Mesothelial cell of epicardium (in vitro differentiated cells): ENCODE measurements at regions not wholly inside any gene's neighbourhood (a gene's known extent, or its start where the extent isn't known, plus 50 kb on each side); places are given as distances from the start of the nearest gene placed in this dataset.

Source experiments
- DNase-seq, 2 experiments: peaks; one replicate each; pipeline ENCODE4 v3.0.0; 2021; ENCODE audit warnings: low spot score in 2 of 2; ENCODE audit not compliant: unreplicated experiment in 2 of 2
- H3K27ac Mint-ChIP-seq: 2 replicates; pipeline ENCODE4 v1.8.0; 2021; ENCODE audit warnings: mixed read lengths
- H3K27me3 Mint-ChIP-seq: 2 replicates; pipeline ENCODE4 v1.8.0; 2021; ENCODE audit warnings: low read depth, mixed read lengths
- H3K36me3 Mint-ChIP-seq: 2 replicates; pipeline ENCODE4 v1.8.0; 2021; ENCODE audit warnings: mixed read lengths
- H3K4me1 Mint-ChIP-seq: 2 replicates; pipeline ENCODE4 v1.8.0; 2021; ENCODE audit warnings: mixed read lengths
- H3K4me3 Mint-ChIP-seq: 2 replicates; pipeline ENCODE4 v1.8.0; 2021; ENCODE audit warnings: mild to moderate bottlenecking, moderate library complexity, mixed read lengths
- H3K9me3 Mint-ChIP-seq: 2 replicates; pipeline ENCODE4 v1.8.0; 2021; ENCODE audit warnings: mixed read lengths
- TF ChIP-seq, protein P1 (sequence below): fragments of 200-600 bp; sonication (generic); IDR thresholded peaks from one replicate; pipeline ENCODE4 v1.5.0; 2021; ENCODE audit warnings: antibody characterized with exemption; ENCODE audit not compliant: unreplicated experiment

DNA sequence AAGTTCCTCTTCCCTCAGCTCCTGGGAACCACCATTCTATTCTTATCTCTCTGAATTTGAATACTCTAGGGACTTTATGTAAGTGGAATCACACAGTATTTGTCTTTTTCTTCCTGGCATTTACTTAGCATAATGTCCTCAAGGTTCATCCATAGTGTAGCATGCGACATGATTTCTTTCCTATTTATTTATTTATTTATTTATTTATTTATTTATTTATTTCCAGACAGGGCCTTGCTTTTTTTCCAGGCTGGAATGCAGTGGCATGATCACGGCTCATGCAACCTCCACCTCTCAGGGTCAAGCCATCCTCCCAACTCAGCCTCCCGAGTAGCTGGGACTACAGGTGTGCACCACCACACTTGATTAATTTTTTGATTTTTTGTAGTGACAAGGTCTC is 142.1 kb downstream of the GPBP1 start:
- peaks cover 8% of the 10 kb centered on the region for H3K4me1 Mint-ChIP-seq
- TF ChIP-seq, protein P1, sequence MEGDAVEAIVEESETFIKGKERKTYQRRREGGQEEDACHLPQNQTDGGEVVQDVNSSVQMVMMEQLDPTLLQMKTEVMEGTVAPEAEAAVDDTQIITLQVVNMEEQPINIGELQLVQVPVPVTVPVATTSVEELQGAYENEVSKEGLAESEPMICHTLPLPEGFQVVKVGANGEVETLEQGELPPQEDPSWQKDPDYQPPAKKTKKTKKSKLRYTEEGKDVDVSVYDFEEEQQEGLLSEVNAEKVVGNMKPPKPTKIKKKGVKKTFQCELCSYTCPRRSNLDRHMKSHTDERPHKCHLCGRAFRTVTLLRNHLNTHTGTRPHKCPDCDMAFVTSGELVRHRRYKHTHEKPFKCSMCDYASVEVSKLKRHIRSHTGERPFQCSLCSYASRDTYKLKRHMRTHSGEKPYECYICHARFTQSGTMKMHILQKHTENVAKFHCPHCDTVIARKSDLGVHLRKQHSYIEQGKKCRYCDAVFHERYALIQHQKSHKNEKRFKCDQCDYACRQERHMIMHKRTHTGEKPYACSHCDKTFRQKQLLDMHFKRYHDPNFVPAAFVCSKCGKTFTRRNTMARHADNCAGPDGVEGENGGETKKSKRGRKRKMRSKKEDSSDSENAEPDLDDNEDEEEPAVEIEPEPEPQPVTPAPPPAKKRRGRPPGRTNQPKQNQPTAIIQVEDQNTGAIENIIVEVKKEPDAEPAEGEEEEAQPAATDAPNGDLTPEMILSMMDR = no peak
- H3K36me3 Mint-ChIP-seq = no peaks in the 10 kb centered on the region
- no peak for DNase-seq
- H3K27me3 Mint-ChIP-seq = no peaks in the 10 kb centered on the region
- H3K27ac Mint-ChIP-seq = no peak overlapping the region
- no peak overlapping the region for H3K4me3 Mint-ChIP-seq
- peaks cover 3% of the 10 kb centered on the region for H3K9me3 Mint-ChIP-seq
